ENCODE measurements at regions not wholly inside any gene's neighbourhood (a gene's known extent, or its start where the extent isn't known, plus 50 kb on each side); places are given as distances from the start of the nearest gene placed in this dataset.

- TF ChIP-seq POLR2AphosphoS5 (IDR thresholded peaks at IDR 0.05) (no peak), CTCF (IDR thresholded peaks at IDR 0.05) (no peak)
Measured at GRCh38 chr9:90044710-90045151, 439.9 kb downstream of the GADD45G start.

Measured in breast epithelium (tissue), 3 donors.